B cell (primary cell): ENCODE measurements at regions not wholly inside any gene's neighbourhood (a gene's known extent, or its start where the extent isn't known, plus 50 kb on each side); places are given as distances from the start of the nearest gene placed in this dataset.

Experiments
- ATAC-seq: fragments of 200-7000 bp; cut with Tn5 transposase; one replicate; pipeline ENCODE4 v1.10.0; 2021; ENCODE audit warnings: low read depth, mild to moderate bottlenecking, moderate number of reproducible peaks, moderate library complexity
- CTCF ChIA-PET: fragments of 350-600 bp; sonication (Branson Sonifier 250); formaldehyde crosslinking; loops from one replicate; lab custom pipeline; 2021; ENCODE audit warnings: antibody characterized with exemption, inconsistent platforms; lab: Charles Lee
- POLR2A ChIA-PET: fragments of 350-600 bp; sonication (Branson Sonifier 250); formaldehyde crosslinking; loops from one replicate; lab custom pipeline; 2021; ENCODE audit warnings: antibody characterized with exemption; lab: Charles Lee
- DNase-seq: peaks from one replicate; pipeline ENCODE4 v3.0.0; 2013
- H2AFZ ChIP-seq: 2 replicates; pipeline ENCODE4 v1.6.1; 2012; ENCODE audit warnings: mild to moderate bottlenecking, low read depth, low read length; ENCODE audit not compliant: insufficient read depth, poor library complexity, severe bottlenecking
- H3K27ac ChIP-seq, 2 donors: 1 replicate in 1 of 2; 2 replicates in 1 of 2; pipeline ENCODE4 v1.5.1; 2012 to 2013; ENCODE audit warnings: low read length in 2 of 2, mild to moderate bottlenecking in 2 of 2, moderate library complexity in 1 of 2
- H3K27me3 ChIP-seq, 4 experiments: fragments of 200-600 bp in 1 of 4; sonication (generic) in 1 of 4; replicated peaks in 1 of 4; 1 replicate in 2 of 4; 2 replicates in 2 of 4; pipeline versions ENCODE4 v1.6.1 to v1.7.0; 2013 to 2016; ENCODE audit warnings: low read length in 3 of 4, mild to moderate bottlenecking in 2 of 4, mixed read lengths in 1 of 4, moderate library complexity in 1 of 4; ENCODE audit not compliant: insufficient read depth in 4 of 4, control insufficient read depth in 3 of 4; ENCODE audit errors: control extremely low read depth in 1 of 4
- H3K36me3 ChIP-seq, 2 experiments: replicated peaks in 1 of 2; 1 replicate in 1 of 2; 2 replicates in 1 of 2; pipeline versions ENCODE4 v1.6.1 to v1.7.1; 2013; ENCODE audit warnings: low read length in 1 of 2; ENCODE audit not compliant: insufficient read depth in 2 of 2, control insufficient read depth in 1 of 2; ENCODE audit errors: control extremely low read depth in 1 of 2, extremely low read depth in 1 of 2
- H3K4me1 ChIP-seq, 2 donors: fragments of 200-600 bp in 1 of 2; sonication (generic) in 1 of 2; 1 replicate in 1 of 2; 2 replicates in 1 of 2; pipeline versions ENCODE4 v1.5.1 to v1.6.1; 2013 to 2017; ENCODE audit warnings: low read length in 2 of 2; ENCODE audit not compliant: control insufficient read depth in 2 of 2, insufficient read depth in 2 of 2
- H3K4me2 ChIP-seq: replicated peaks from 2 replicates; pipeline ENCODE3; 2012; ENCODE audit warnings: mild to moderate bottlenecking, low read depth, low read length; ENCODE audit not compliant: poor library complexity, severe bottlenecking
- H3K4me3 ChIP-seq, 5 experiments: fragments of 200-600 bp in 1 of 5; sonication (generic) in 1 of 5; 1 replicate in 3 of 5; 2 replicates in 2 of 5; pipeline versions ENCODE4 v1.5.1 to v1.7.0; 2011 to 2016; ENCODE audit warnings: low read length in 4 of 5, mild to moderate bottlenecking in 4 of 5, low read depth in 2 of 5, control low read depth in 1 of 5, moderate library complexity in 1 of 5; ENCODE audit not compliant: insufficient read depth in 1 of 5; ENCODE audit errors: control extremely low read depth in 1 of 5, extremely low read depth in 1 of 5
- H3K79me2 ChIP-seq: fragments of 200-600 bp; sonication (generic); one replicate; pipeline ENCODE4 v1.6.0; 2016; ENCODE audit warnings: low read length; ENCODE audit not compliant: control insufficient read depth, insufficient read depth
- H3K9ac ChIP-seq: fragments of 200-600 bp; sonication (generic); 2 replicates; pipeline ENCODE4 v1.6.1; 2017; ENCODE audit warnings: mild to moderate bottlenecking, low read length, moderate library complexity
- H3K9me3 ChIP-seq, 3 donors: one replicate each; pipeline versions ENCODE4 v1.6.1 to v1.7.1; 2013; ENCODE audit warnings: low read length in 2 of 3; ENCODE audit not compliant: control insufficient read depth in 2 of 3, insufficient read depth in 1 of 3; ENCODE audit errors: control extremely low read depth in 1 of 3
- H4K20me1 ChIP-seq: 2 replicates; pipeline ENCODE4 v1.6.0; 2012; ENCODE audit warnings: mild to moderate bottlenecking, low read length; ENCODE audit not compliant: insufficient read depth, control insufficient read depth, poor library complexity, severe bottlenecking
- H3K27ac Mint-ChIP-seq: one replicate; pipeline ENCODE4 v1.8.0; 2021; ENCODE audit warnings: mixed read lengths
- H3K27me3 Mint-ChIP-seq: one replicate; pipeline ENCODE4 v1.8.0; 2021; ENCODE audit warnings: mixed read lengths
- H3K4me1 Mint-ChIP-seq: one replicate; pipeline ENCODE4 v1.8.0; 2021; ENCODE audit warnings: mixed read lengths
- H3K4me3 Mint-ChIP-seq: one replicate; pipeline ENCODE4 v1.8.0; 2021; ENCODE audit warnings: mixed read lengths
- H3K9me3 Mint-ChIP-seq: one replicate; pipeline ENCODE4 v1.8.0; 2022; ENCODE audit warnings: mixed read lengths; ENCODE audit not compliant: insufficient read depth
- CTCF ChIP-seq: fragments of 200-600 bp; IDR thresholded peaks from one replicate; pipeline ENCODE4 v1.8.0; 2022; ENCODE audit warnings: antibody characterized with exemption, mild to moderate bottlenecking
- EZH2 ChIP-seq: IDR thresholded peaks from 2 replicates; pipeline ENCODE4 v1.6.1; 2012; ENCODE audit warnings: borderline replicate concordance, low read depth, mild to moderate bottlenecking, moderate library complexity, low read length; ENCODE audit not compliant: insufficient read depth, poor library complexity, severe bottlenecking
- WGBS: methylation state at CpG from one replicate; pipeline ENCODE4 v1.1.5; 2013; ENCODE audit warnings: missing lambda C conversion rate; ENCODE audit not compliant: insufficient coverage; 5-methylcytosine and 5-hydroxymethylcytosine counted together
- intact Hi-C: fragments of 100-400 bp; cut with micrococcal nuclease; formaldehyde crosslinking; loops from one replicate; pipeline ENCODE4 v1.10.0; 2022

GRCh38 chr9:89839449-89839848 is 234.6 kb downstream of the GADD45G start:
- no peak overlapping the region for H3K4me2 ChIP-seq
- intact Hi-C loops, result no loop called here
- no peak overlapping the region for H3K27ac ChIP-seq

GRCh38 chr9:89839952-89840351 is 235.1 kb downstream of the GADD45G start:
- no peak overlapping the region for H3K27ac Mint-ChIP-seq
- no peak for TF ChIP-seq EZH2
- TF ChIP-seq CTCF, result no peak
- peaks cover 0 to 3% (median 0%) of the 10 kb centered on the region in 3 donors for H3K9me3 ChIP-seq
- CTCF ChIA-PET, result no interaction called here
- H3K4me1 ChIP-seq, result no peaks in the 10 kb centered on the region
- WGBS, result 92% methylated on average over 7 of the region's 7 CpGs
- peaks cover 0 to under 1% (median 0%) of the 10 kb centered on the region in 4 experiments for H3K27me3 ChIP-seq
- DNase-seq (no peak), ATAC-seq (no peak)
- H3K27ac ChIP-seq, result no peak overlapping the region
- no peak overlapping the region for H3K4me3 Mint-ChIP-seq
- no peak overlapping the region for H2AFZ ChIP-seq
- intact Hi-C loops, result no loop called here
- peaks cover 3% of the 10 kb centered on the region for H3K27me3 Mint-ChIP-seq
- H3K4me2 ChIP-seq, result no peak overlapping the region
- POLR2A ChIA-PET, result no interaction called here
- H4K20me1 ChIP-seq, result no peaks in the 10 kb centered on the region
- H3K9me3 Mint-ChIP-seq, result no peaks in the 10 kb centered on the region
- no peaks in the 10 kb centered on the region for H3K36me3 ChIP-seq
- H3K79me2 ChIP-seq, result no peaks in the 10 kb centered on the region
- H3K4me1 Mint-ChIP-seq, result no peaks in the 10 kb centered on the region
- H3K4me3 ChIP-seq, result no peak overlapping the region
- no peak overlapping the region for H3K9ac ChIP-seq

More at GRCh38 chr9:89839449-89839848, 234.6 kb downstream of the GADD45G start:
- no peak overlapping the region for H3K4me3 Mint-ChIP-seq
- no peaks in the 10 kb centered on the region for H3K4me1 Mint-ChIP-seq
- Histone ChIP-seq H3K9me3 (peaks cover 0 to 3% (median 0%) of the 10 kb centered on the region in 3 donors), H4K20me1 (no peaks in the 10 kb centered on the region), H3K4me1 (no peaks in the 10 kb centered on the region), H3K9ac (no peak overlapping the region), H2AFZ (no peak overlapping the region), H3K36me3 (no peaks in the 10 kb centered on the region), H3K27me3 (no peaks in the 10 kb centered on the region), H3K4me3 (no peak overlapping the region), H3K79me2 (no peaks in the 10 kb centered on the region)
- ATAC-seq, result no peak
- TF ChIP-seq CTCF (no peak), EZH2 (no peak)
- WGBS, result 87% methylated on average over 4 of the region's 4 CpGs
- H3K9me3 Mint-ChIP-seq, result no peaks in the 10 kb centered on the region
- peaks cover 3% of the 10 kb centered on the region for H3K27me3 Mint-ChIP-seq
- ChIA-PET POLR2A (no interaction called here), CTCF (no interaction called here)
- DNase-seq, result no peak
- no peak overlapping the region for H3K27ac Mint-ChIP-seq
